D721Med (cell line): ENCODE measurements at regions not wholly inside any gene's neighbourhood (a gene's known extent, or its start where the extent isn't known, plus 50 kb on each side); places are given as distances from the start of the nearest gene placed in this dataset.

Source experiments
- DNase-seq: peaks from one replicate; pipeline ENCODE4 v3.0.0; 2011; ENCODE audit warnings: low spot score; ENCODE audit not compliant: insufficient read length
- FAIRE-seq: peaks from 2 replicates; lab custom pipeline; 2011; peaks lifted over from hg19 to GRCh38; lab: Jason Lieb, UNC
- TF ChIP-seq, protein P1 (sequence below): IDR thresholded peaks from 2 replicates; pipeline ENCODE4 v1.5.1; 2012; ENCODE audit warnings: mild to moderate bottlenecking, control low read depth; ENCODE audit not compliant: insufficient read depth; ENCODE audit errors: missing control alignments

DNA sequence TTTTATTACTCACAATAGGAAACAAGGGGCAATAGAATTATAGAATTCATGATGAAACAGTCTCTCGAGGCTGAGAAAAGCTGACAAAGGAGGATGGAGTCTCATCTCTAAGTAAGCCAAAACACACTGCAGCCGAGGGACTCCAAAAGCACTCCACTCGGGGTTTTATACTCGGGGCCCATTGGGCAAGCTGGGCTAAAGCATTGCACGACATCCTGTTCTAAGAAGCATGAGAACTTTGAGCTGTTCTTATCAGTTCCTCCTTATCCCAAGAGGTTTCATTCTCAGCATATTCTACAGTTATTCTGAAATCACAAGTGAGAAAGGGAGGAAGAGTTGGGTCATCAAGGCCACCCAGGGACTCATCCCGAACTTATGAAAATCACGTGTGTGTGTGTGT, 1475.5 kb downstream of the PCDH18 start:
- TF ChIP-seq, protein P1, sequence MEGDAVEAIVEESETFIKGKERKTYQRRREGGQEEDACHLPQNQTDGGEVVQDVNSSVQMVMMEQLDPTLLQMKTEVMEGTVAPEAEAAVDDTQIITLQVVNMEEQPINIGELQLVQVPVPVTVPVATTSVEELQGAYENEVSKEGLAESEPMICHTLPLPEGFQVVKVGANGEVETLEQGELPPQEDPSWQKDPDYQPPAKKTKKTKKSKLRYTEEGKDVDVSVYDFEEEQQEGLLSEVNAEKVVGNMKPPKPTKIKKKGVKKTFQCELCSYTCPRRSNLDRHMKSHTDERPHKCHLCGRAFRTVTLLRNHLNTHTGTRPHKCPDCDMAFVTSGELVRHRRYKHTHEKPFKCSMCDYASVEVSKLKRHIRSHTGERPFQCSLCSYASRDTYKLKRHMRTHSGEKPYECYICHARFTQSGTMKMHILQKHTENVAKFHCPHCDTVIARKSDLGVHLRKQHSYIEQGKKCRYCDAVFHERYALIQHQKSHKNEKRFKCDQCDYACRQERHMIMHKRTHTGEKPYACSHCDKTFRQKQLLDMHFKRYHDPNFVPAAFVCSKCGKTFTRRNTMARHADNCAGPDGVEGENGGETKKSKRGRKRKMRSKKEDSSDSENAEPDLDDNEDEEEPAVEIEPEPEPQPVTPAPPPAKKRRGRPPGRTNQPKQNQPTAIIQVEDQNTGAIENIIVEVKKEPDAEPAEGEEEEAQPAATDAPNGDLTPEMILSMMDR, result no peak
- DNase-seq (no peak), FAIRE-seq (no peak)

DNA sequence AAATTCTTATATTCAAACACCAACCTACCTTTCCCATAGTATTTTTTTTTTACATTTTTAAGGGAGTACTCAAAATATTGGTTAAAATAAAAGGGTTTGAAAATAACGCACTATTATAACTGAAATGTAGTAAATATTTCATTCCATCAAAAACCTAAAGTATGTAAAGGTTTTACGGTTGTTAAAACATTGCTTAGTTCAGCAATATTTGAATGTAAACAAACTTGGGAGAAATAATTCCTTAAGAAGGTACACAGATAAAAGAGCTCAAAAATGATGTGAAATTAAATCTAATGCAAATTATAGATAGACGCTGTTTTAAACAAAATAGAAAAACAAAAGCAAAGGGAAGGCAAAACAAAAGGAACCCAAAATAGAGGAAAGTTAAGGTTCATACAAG, 1476.9 kb downstream of the PCDH18 start:
- TF ChIP-seq, protein P1, result no peak
- no peak for DNase-seq
- FAIRE-seq, result no peak

DNA sequence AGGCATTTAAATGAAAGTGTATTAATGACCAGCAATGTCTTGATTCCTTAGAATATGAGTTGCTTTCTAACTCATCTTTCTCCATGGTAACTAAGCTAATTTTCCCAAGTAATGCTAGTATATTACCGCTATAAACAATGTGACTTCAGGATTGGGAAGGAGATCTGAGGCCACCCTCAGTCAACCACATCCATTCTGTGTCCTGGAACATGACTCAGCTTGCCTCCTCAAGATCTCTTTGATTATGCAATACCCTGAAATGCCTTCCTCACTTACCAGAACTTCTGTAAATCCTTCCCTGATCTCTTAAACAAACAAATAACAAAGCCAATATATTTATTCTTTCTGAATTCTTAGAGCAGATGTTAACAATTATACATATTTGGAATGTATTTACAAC, 1495.5 kb downstream of the PCDH18 start:
- DNase-seq (no peak), FAIRE-seq (no peak)
- TF ChIP-seq, protein P1, result no peak

DNA sequence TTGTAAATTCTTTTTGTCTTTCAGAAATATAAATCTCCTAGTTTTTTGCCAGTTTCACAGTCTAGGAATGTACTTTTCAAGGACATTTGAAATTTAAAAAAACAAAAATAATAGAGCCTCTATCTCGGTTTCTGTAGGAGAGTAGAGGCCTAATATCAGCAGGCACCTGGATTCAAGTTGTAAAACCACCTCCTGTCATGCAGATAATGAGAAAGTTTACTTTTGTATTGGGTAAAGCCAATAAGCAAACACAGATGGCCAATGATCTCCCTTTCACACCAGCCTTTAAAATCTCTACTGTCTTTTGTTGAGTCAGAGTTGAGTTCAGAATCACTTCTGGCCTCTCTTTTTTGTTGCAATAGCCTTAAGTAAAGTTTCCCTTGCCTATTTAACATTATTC, 1499.9 kb downstream of the PCDH18 start:
- DNase-seq (no peak), FAIRE-seq (no peak)
- TF ChIP-seq, protein P1, result no peak

DNA sequence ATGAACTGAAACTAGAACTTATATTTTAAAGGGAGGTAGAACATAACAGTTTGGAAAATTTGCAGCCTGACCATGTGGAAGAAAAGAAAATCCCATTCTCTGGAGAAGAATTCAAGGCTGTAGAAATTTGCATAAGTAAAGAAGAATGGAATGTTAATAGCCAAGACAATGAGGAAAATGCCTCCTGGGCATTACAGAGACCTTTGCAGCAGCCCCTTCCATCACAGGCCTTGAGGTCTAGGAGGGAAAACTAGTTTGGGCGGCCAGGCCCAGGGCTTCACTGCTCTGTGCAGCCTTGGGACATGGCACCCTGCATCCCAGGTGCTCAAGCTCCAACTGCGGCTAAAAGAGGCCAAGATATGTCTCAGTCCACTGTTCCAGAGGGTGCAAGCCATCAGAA, 1506.8 kb downstream of the PCDH18 start:
- FAIRE-seq, result no peak
- TF ChIP-seq, protein P1, result no peak

DNA sequence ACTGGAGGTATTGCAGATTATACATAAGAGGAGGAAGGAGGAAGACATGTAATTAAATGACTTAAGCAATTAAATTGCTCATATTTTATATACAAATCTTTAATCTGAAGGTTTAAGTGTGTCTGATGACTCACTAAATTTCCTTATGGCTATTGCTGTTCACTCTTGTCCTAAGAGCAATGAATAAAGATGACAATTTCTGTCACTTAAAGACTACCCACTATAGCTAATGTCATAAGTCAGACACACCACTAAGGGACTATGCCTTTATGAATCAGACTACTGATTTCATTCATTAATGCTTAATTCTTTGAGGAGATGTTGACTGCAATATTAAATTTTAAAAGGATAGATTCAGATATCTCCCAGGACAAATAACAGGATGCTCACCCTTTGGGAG, 1514.7 kb downstream of the PCDH18 start:
- FAIRE-seq, result no peak

More for the DNA sequence above, 1506.8 kb downstream of the PCDH18 start:
- no peak for DNase-seq

DNA sequence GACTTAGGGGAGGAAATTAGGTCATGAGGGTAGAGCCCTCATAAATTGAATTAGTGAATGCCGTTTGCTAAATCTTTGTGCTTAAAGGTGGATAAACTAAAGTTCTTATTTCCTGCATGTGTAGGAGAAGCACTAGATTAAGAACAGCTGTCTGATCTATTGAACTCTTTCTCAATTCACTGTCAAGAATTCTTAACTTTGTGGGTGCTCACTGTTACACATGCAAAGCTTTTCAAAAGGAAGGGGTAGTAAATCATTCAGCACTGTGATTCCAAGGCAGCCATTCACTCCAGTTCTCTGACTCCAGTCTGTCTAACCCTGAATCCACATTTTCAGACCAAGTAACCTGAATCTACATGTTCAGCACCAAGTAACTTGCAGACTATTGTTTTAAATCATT, 1520.1 kb downstream of the PCDH18 start:
- FAIRE-seq (no peak), DNase-seq (no peak)
- TF ChIP-seq, protein P1, result no peak

More for the DNA sequence above, 1514.7 kb downstream of the PCDH18 start:
- DNase-seq, result no peak
- TF ChIP-seq, protein P1, result no peak
